GM23338 (cell line): ENCODE measurements at regions not wholly inside any gene's neighbourhood (a gene's known extent, or its start where the extent isn't known, plus 50 kb on each side); places are given as distances from the start of the nearest gene placed in this dataset.

Experiments used
- EZH2phosphoT487 ChIP-seq: fragments of 200-600 bp; sonication (generic); IDR thresholded peaks from one replicate; pipeline ENCODE4 v1.8.1; 2018; ENCODE audit warnings: antibody characterized with exemption; ENCODE audit not compliant: unreplicated experiment
- POLR2AphosphoS5 ChIP-seq: IDR thresholded peaks from 2 replicates; pipeline ENCODE4 v1.6.1; 2016; ENCODE audit warnings: antibody characterized with exemption, low read depth
- TF ChIP-seq, protein P1 (sequence below), 2 experiments: fragments of 200-600 bp in 1 of 2; sonication (generic) in 1 of 2; conservative IDR thresholded peaks; 2 replicates each; pipeline versions ENCODE4 v1.5.1 to v1.6.1; 2016 to 2017; ENCODE audit warnings: antibody characterized with exemption in 2 of 2, low read depth in 2 of 2, mild to moderate bottlenecking in 2 of 2, moderate library complexity in 1 of 2
- TF ChIP-seq, protein P2 (sequence below): IDR thresholded peaks from one replicate; pipeline ENCODE4 v1.6.1; 2018; ENCODE audit warnings: antibody characterized with exemption; ENCODE audit not compliant: unreplicated experiment

DNA sequence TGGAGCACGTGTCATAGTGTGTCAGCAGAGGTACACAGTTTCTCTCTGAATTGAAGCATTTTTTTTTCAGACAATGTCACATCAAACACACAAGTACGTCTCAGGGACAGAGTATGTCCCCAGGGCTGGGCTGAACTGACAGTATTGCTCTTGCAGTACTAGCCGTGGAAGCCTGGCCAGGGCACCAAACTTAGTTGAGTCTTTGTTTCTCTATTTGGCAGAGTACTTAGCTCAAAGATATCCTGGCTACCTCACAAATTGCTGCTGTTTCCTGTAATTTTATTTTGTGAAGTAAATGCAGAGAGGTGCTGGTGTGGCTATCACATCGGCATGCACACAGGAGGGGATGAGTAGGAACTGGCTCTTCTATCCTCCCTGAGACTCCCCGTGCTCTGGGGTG lies 691.6 kb upstream of the HS6ST1 start:
- TF ChIP-seq, protein P1, sequence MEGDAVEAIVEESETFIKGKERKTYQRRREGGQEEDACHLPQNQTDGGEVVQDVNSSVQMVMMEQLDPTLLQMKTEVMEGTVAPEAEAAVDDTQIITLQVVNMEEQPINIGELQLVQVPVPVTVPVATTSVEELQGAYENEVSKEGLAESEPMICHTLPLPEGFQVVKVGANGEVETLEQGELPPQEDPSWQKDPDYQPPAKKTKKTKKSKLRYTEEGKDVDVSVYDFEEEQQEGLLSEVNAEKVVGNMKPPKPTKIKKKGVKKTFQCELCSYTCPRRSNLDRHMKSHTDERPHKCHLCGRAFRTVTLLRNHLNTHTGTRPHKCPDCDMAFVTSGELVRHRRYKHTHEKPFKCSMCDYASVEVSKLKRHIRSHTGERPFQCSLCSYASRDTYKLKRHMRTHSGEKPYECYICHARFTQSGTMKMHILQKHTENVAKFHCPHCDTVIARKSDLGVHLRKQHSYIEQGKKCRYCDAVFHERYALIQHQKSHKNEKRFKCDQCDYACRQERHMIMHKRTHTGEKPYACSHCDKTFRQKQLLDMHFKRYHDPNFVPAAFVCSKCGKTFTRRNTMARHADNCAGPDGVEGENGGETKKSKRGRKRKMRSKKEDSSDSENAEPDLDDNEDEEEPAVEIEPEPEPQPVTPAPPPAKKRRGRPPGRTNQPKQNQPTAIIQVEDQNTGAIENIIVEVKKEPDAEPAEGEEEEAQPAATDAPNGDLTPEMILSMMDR (conservative IDR thresholded peaks at IDR 0.05; ENCODE audit: low read depth in 2 of 2) = no peak
- TF ChIP-seq POLR2AphosphoS5 (no peak), EZH2phosphoT487 (no peak)
- TF ChIP-seq, protein P2, sequence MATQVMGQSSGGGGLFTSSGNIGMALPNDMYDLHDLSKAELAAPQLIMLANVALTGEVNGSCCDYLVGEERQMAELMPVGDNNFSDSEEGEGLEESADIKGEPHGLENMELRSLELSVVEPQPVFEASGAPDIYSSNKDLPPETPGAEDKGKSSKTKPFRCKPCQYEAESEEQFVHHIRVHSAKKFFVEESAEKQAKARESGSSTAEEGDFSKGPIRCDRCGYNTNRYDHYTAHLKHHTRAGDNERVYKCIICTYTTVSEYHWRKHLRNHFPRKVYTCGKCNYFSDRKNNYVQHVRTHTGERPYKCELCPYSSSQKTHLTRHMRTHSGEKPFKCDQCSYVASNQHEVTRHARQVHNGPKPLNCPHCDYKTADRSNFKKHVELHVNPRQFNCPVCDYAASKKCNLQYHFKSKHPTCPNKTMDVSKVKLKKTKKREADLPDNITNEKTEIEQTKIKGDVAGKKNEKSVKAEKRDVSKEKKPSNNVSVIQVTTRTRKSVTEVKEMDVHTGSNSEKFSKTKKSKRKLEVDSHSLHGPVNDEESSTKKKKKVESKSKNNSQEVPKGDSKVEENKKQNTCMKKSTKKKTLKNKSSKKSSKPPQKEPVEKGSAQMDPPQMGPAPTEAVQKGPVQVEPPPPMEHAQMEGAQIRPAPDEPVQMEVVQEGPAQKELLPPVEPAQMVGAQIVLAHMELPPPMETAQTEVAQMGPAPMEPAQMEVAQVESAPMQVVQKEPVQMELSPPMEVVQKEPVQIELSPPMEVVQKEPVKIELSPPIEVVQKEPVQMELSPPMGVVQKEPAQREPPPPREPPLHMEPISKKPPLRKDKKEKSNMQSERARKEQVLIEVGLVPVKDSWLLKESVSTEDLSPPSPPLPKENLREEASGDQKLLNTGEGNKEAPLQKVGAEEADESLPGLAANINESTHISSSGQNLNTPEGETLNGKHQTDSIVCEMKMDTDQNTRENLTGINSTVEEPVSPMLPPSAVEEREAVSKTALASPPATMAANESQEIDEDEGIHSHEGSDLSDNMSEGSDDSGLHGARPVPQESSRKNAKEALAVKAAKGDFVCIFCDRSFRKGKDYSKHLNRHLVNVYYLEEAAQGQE = no peak
